HCT116 (cell line): ENCODE measurements at regions not wholly inside any gene's neighbourhood (a gene's known extent, or its start where the extent isn't known, plus 50 kb on each side); places are given as distances from the start of the nearest gene placed in this dataset.

Experiments
- CEBPB ChIP-seq: IDR thresholded peaks from 2 replicates; pipeline ENCODE4 v1.6.1; 2012; ENCODE audit warnings: low read depth
- CTCF ChIP-seq, 3 experiments: fragments of 200-600 bp in 1 of 3; sonication (generic) in 1 of 3; IDR thresholded peaks in 2 of 3; conservative IDR thresholded peaks in 1 of 3; 2 replicates each; pipeline ENCODE4 v1.5.1; 2012 to 2017; ENCODE audit warnings: low read depth in 2 of 3, low read length in 2 of 3, antibody characterized with exemption in 1 of 3, borderline replicate concordance in 1 of 3, control low read depth in 1 of 3, mild to moderate bottlenecking in 1 of 3, mixed read lengths in 1 of 3, mixed run types in 1 of 3, moderate library complexity in 1 of 3; ENCODE audit not compliant: insufficient read depth in 1 of 3
- EGR1 ChIP-seq: IDR thresholded peaks from 2 replicates; pipeline ENCODE4 v1.6.1; 2012; ENCODE audit warnings: low read depth
- JUND ChIP-seq: IDR thresholded peaks from 2 replicates; pipeline ENCODE4 v1.6.1; 2012
- MAX ChIP-seq: IDR thresholded peaks from 2 replicates; pipeline ENCODE4 v1.6.1; 2012
- POLR2A ChIP-seq: IDR thresholded peaks from 2 replicates; pipeline ENCODE4 v1.7.0; 2011; ENCODE audit warnings: borderline replicate concordance; ENCODE audit not compliant: insufficient read depth, insufficient read length; ENCODE audit errors: extremely low read depth
- POLR2AphosphoS5 ChIP-seq: IDR thresholded peaks from 2 replicates; pipeline ENCODE4 v1.6.1; 2011; ENCODE audit warnings: mild to moderate bottlenecking, low read depth, low read length, moderate library complexity
- SRF ChIP-seq: IDR thresholded peaks from 2 replicates; pipeline ENCODE4 v1.6.1; 2012; ENCODE audit warnings: low read depth
- YY1 ChIP-seq: IDR thresholded peaks from 2 replicates; pipeline ENCODE4 v1.6.1; 2011; ENCODE audit warnings: low read length, low read depth, moderate library complexity, mild to moderate bottlenecking; ENCODE audit not compliant: insufficient replicate concordance; ENCODE audit errors: extremely low read depth
- ZBTB33 ChIP-seq: IDR thresholded peaks from 2 replicates; pipeline ENCODE4 v1.6.1; 2011; ENCODE audit warnings: mild to moderate bottlenecking, low read length, moderate library complexity; ENCODE audit not compliant: insufficient replicate concordance; ENCODE audit errors: extremely low read depth

- TF ChIP-seq CTCF (IDR thresholded peaks at IDR 0.05 in 2 of 3, conservative IDR thresholded peaks at IDR 0.05 in 1 of 3; ENCODE audit: borderline replicate concordance in 1 of 3, insufficient read depth in 1 of 3, low read depth in 2 of 3, low read length in 2 of 3) (no peak), POLR2A (no peak), CEBPB (no peak), POLR2AphosphoS5 (no peak), JUND (no peak), MAX (no peak), EGR1 (no peak), YY1 (no peak), ZBTB33 (no peak), SRF (no peak)
These were observed 405.3 kb upstream of the GALNT5 start for GRCh38 chr2:156852210-156852609.
